ENCODE measurements at regions not wholly inside any gene's neighbourhood (a gene's known extent, or its start where the extent isn't known, plus 50 kb on each side); places are given as distances from the start of the nearest gene placed in this dataset.

DNA sequence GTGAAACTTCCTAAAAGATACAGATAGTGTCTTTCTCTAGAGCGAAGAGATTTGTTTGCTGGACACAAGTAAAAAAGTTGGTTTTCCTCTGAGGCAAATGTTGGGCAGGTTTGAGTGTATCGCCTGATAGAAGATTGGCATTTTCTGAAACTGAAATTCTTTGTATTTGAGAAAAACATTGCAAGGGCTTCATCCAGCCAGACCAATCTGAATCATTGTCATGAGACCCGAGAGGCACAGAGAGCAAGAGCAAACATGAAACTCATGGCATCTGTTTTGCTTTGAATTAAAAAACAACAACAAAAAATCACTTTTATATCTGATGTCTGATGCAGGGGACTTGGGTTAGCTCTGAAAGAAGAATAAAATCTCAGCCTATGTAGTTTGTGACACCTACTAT is 379.3 kb upstream of the NCAM2 start:
- H3K27ac Mint-ChIP-seq = no peak overlapping the region
- H3K4me3 Mint-ChIP-seq = no peak overlapping the region
- H3K36me3 Mint-ChIP-seq (ENCODE audit: low read depth) = no peaks in the 10 kb centered on the region
- ATAC-seq (no peak), DNase-seq (no peak)
- H3K27me3 Mint-ChIP-seq = no peaks in the 10 kb centered on the region
- no peaks in the 10 kb centered on the region for H3K4me1 Mint-ChIP-seq
- no peaks in the 10 kb centered on the region for H3K9me3 ChIP-seq (ENCODE audit: control insufficient read depth, low read length, poor library complexity, severe bottlenecking)

DNA sequence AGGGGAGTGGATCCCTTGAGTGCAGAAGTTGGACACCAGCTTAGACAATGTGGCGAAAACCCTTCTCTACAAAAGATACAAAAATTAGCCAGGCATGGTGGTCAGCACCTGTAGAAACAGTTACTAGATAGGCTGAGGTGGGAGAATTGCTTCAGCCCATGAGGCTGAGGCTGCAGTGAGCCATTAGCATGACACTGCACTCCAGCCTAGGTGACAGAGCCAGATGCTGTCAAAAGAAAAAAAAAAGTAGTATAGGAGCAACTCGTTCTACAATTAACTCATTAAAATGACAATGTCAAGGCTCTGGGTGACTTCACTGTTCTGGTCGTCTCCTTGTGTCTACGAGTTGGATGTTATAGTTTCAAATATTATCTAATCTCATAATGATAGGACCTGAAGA is 370.6 kb upstream of the NCAM2 start:
- no peak for DNase-seq
- H3K4me1 Mint-ChIP-seq = no peaks in the 10 kb centered on the region
- no peaks in the 10 kb centered on the region for H3K9me3 ChIP-seq (ENCODE audit: control insufficient read depth, low read length, poor library complexity, severe bottlenecking)
- ATAC-seq = no peak
- H3K27me3 Mint-ChIP-seq = no peaks in the 10 kb centered on the region
- no peak overlapping the region for H3K4me3 Mint-ChIP-seq
- no peaks in the 10 kb centered on the region for H3K36me3 Mint-ChIP-seq (ENCODE audit: low read depth)
- H3K27ac Mint-ChIP-seq = no peak overlapping the region

DNA sequence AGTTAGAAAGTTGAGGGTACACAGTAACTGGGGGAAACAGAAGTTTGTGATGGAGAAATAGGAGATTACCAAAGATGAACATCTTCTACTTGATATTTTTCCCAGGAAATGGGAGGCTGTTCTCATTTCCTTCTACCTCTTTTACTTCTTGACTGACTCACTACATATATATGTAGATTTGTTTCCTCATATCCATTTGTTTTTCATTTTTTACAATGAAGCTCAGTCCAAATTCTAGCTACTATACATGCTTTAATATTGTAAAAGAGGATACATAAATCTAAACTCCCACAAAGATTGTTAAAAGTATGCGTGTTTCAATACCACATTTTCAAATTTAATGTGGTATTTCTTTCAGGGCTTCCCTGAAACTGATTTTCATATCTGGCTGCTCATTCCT is 366.6 kb upstream of the NCAM2 start:
- no peaks in the 10 kb centered on the region for H3K9me3 ChIP-seq (ENCODE audit: control insufficient read depth, low read length, poor library complexity, severe bottlenecking)
- no peaks in the 10 kb centered on the region for H3K27me3 Mint-ChIP-seq
- H3K4me3 Mint-ChIP-seq = no peak overlapping the region
- no peaks in the 10 kb centered on the region for H3K4me1 Mint-ChIP-seq
- no peaks in the 10 kb centered on the region for H3K36me3 Mint-ChIP-seq (ENCODE audit: low read depth)
- ATAC-seq = no peak
- H3K27ac Mint-ChIP-seq = no peak overlapping the region
- no peak for DNase-seq

DNA sequence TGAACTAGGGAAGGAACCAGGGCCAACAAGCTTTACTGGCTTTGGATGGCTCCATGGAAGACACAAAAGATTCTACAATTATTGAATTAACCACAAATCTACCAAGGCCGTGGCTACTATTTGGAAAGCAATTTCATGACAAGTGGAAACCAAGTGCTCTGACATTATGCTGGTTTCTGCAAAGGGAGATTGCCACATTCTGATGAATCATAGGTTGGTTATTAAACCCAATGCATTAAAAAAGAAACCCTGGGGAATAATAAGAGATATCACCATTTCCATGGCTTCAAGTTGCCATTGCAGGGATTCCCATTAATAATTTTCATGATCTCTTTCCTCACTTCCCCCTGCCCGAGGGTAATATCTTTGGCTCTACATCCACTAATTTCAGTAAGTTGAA is 359.2 kb upstream of the NCAM2 start:
- Mint-ChIP-seq H3K36me3 (ENCODE audit: low read depth) (no peaks in the 10 kb centered on the region), H3K27ac (no peak overlapping the region), H3K27me3 (no peaks in the 10 kb centered on the region), H3K4me3 (no peak overlapping the region), H3K4me1 (no peaks in the 10 kb centered on the region)
- DNase-seq (no peak), ATAC-seq (no peak)
- H3K9me3 ChIP-seq (ENCODE audit: control insufficient read depth, low read length, poor library complexity, severe bottlenecking) = no peaks in the 10 kb centered on the region

DNA sequence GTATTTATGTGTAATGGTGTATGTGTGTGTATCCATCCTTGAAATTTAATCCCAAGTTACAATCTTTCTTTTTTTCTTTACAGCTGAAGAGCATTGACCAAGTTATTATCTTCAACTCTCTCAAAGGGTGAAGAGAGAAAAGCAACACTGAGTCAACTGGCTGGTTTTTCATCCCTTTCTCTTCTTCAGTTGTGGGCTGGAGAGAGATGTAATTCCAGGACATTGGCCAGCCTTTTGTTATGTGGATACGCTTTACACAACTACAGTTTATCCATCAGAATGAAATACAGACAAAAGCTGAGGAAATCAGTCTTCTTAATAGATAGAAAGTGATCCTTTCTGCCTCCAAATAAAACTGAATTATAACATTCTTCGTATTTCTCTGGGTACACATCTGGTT is 357.0 kb upstream of the NCAM2 start:
- H3K36me3 Mint-ChIP-seq (ENCODE audit: low read depth) = no peaks in the 10 kb centered on the region
- H3K9me3 ChIP-seq (ENCODE audit: control insufficient read depth, low read length, poor library complexity, severe bottlenecking) = no peaks in the 10 kb centered on the region
- H3K4me1 Mint-ChIP-seq = no peaks in the 10 kb centered on the region
- H3K27ac Mint-ChIP-seq = no peak overlapping the region
- H3K4me3 Mint-ChIP-seq = no peak overlapping the region
- DNase-seq = no peak
- no peak for ATAC-seq
- no peaks in the 10 kb centered on the region for H3K27me3 Mint-ChIP-seq

DNA sequence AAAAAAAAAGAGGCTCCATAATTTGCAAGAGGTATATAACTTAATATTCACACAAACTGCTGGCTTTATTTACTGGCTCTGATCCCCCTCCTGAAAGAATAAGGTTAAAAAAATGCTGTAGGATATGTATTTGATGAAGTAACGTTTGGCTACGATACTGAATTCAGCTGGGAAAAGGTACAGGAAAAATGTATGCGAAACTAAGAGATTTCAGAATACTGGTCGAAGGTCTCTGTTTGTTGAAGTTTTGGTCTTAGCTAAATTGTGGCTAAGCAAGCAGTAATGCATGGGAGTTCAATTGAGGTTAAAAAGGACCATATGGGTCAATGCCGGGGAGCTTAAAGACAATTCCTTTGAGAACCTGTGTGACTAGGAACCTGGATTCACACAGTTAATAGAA is 355.5 kb upstream of the NCAM2 start:
- Mint-ChIP-seq H3K4me1 (no peaks in the 10 kb centered on the region), H3K27ac (no peak overlapping the region), H3K27me3 (no peaks in the 10 kb centered on the region), H3K36me3 (ENCODE audit: low read depth) (no peaks in the 10 kb centered on the region), H3K4me3 (no peak overlapping the region)
- ATAC-seq (no peak), DNase-seq (no peak)
- no peaks in the 10 kb centered on the region for H3K9me3 ChIP-seq (ENCODE audit: control insufficient read depth, low read length, poor library complexity, severe bottlenecking)

DNA sequence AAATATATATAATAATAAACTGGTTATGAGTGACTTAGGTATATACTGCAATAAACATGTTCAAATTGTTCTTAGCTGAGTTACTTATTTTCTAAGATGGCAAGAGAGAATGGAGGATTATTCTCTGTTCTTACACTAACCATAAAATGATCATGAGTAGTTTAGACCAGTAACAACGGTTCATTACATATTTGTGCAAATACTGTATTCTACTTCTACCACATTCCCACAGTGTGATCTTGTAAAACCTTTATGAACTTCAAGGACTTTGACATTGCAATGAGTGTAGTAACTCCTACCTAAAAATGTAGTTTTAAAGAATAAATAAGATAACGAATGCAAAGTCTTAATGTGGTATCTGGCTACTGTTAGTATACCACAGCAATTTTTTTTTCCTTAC is 353.7 kb upstream of the NCAM2 start:
- no peak for ATAC-seq

DNA sequence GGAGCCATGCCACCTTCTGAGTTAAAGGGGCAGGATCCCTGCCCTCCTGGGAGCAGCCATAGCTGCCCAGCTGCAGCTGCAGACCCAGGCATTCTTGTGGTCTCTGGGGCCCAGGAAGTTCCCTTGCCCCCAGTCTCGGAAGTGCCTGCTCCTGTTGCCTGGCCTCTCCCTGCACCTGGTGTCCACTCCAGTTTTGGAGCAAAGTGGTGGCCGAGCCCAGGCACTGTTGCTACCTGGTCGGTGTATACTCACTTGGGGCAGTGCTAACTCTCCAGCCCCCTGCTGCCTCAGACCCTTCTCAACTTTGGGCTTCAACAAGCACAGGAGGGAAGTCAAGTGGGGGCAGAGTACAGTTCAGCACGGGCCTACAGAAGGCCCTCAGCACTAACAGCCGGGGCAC is 352.9 kb upstream of the NCAM2 start:
- H3K36me3 Mint-ChIP-seq (ENCODE audit: low read depth) = no peaks in the 10 kb centered on the region
- ATAC-seq (no peak), DNase-seq (no peak)
- no peaks in the 10 kb centered on the region for H3K4me1 Mint-ChIP-seq
- H3K27me3 Mint-ChIP-seq = no peaks in the 10 kb centered on the region
- H3K27ac Mint-ChIP-seq = no peak overlapping the region
- no peak overlapping the region for H3K4me3 Mint-ChIP-seq
- H3K9me3 ChIP-seq (ENCODE audit: control insufficient read depth, low read length, poor library complexity, severe bottlenecking) = peaks cover 3% of the 10 kb centered on the region

More for the DNA sequence above, 353.7 kb upstream of the NCAM2 start:
- no peaks in the 10 kb centered on the region for H3K27me3 Mint-ChIP-seq
- H3K4me1 Mint-ChIP-seq = no peaks in the 10 kb centered on the region
- no peak overlapping the region for H3K27ac Mint-ChIP-seq
- no peak overlapping the region for H3K4me3 Mint-ChIP-seq
- peaks cover 3% of the 10 kb centered on the region for H3K9me3 ChIP-seq (ENCODE audit: control insufficient read depth, low read length, poor library complexity, severe bottlenecking)
- H3K36me3 Mint-ChIP-seq (ENCODE audit: low read depth) = no peaks in the 10 kb centered on the region
- DNase-seq = no peak

DNA sequence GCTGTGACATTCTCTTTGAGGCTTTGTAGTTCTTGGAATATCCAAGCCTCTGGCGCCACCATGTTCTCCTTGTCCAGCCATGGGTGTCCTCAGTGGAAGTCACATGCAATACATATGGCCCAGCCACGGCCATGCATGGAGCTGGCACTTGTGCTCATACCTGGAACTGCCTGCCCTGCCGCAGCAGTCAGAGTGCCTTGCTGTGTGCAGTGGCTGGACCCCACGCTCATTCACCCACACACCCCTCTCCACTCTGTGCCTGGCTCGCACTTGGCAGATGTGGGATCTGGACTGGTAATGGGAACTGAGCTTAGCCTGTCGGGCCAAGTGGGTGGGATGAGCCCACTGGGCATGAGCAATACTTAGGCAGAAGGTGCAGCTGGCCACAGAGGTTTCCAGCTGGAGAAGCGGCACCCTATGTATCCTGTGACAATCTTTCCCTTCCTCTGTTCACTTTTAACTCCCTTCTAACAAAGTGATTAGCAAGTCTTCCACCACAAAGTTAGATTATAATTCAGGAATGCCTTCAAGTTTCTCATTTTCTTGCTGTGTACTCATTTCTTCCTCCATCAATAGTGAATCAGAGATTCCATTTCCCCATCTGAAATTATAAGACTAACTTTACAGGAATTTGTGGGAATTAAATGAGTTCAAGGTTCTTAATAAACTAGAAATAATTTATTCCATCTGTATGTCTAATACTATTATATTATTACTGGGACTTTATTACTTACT is 351.6 kb upstream of the NCAM2 start:
- no peaks in the 10 kb centered on the region for H3K36me3 Mint-ChIP-seq (ENCODE audit: low read depth)
- H3K9me3 ChIP-seq (ENCODE audit: control insufficient read depth, low read length, poor library complexity, severe bottlenecking) = peaks cover 3% of the 10 kb centered on the region
- H3K27ac Mint-ChIP-seq = no peak overlapping the region
- H3K4me1 Mint-ChIP-seq = no peaks in the 10 kb centered on the region
- ATAC-seq = no peak
- H3K27me3 Mint-ChIP-seq = no peaks in the 10 kb centered on the region
- no peak overlapping the region for H3K4me3 Mint-ChIP-seq
- DNase-seq = no peak

DNA sequence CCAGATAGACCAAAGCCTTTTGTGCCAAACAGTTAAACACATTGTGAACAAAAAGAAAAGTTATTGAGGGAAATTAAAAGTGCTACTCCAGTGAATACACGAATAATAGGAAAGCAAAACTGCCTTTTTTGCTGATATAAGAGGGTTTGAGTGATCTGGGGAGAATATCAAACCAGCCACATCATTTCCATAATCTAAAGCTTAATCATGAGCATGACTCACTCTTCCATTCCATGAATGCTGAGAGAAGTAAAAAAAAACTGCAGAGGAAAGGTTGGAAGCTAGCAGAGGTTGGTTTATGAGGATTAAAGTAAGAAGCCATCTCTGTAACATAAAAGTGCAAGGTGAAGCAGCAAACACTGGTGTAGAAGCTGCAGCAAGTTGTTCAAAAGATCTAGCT is 350.6 kb upstream of the NCAM2 start:
- H3K9me3 ChIP-seq (ENCODE audit: control insufficient read depth, low read length, poor library complexity, severe bottlenecking) = peaks cover 3% of the 10 kb centered on the region
- H3K4me1 Mint-ChIP-seq = no peaks in the 10 kb centered on the region
- H3K27ac Mint-ChIP-seq = no peak overlapping the region
- H3K36me3 Mint-ChIP-seq (ENCODE audit: low read depth) = no peaks in the 10 kb centered on the region
- no peak for ATAC-seq
- H3K4me3 Mint-ChIP-seq = no peak overlapping the region
- H3K27me3 Mint-ChIP-seq = no peaks in the 10 kb centered on the region
- DNase-seq = no peak

DNA sequence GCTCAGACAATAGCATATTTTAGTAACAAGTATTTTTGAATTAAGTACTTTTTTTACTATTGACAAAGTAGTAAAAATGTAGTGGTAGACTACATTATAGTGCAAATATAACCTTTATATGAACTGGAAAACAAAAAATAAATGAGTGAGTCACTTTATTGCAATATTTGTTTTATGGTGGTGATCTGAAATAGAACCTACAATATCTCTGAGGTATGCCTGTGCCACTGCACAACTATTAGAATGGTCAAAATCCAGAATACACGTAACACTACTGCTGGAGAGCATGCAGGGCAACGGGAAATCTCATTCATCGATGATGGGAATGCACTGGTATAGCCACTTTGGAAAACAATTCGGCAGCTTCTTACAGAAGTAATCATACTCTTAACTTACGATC is 349.0 kb upstream of the NCAM2 start:
- H3K27ac Mint-ChIP-seq = no peak overlapping the region
- no peak overlapping the region for H3K4me3 Mint-ChIP-seq
- H3K9me3 ChIP-seq (ENCODE audit: control insufficient read depth, low read length, poor library complexity, severe bottlenecking) = peaks cover 3% of the 10 kb centered on the region
- ATAC-seq = no peak
- H3K36me3 Mint-ChIP-seq (ENCODE audit: low read depth) = no peaks in the 10 kb centered on the region
- no peaks in the 10 kb centered on the region for H3K27me3 Mint-ChIP-seq
- DNase-seq = no peak
- no peaks in the 10 kb centered on the region for H3K4me1 Mint-ChIP-seq

DNA sequence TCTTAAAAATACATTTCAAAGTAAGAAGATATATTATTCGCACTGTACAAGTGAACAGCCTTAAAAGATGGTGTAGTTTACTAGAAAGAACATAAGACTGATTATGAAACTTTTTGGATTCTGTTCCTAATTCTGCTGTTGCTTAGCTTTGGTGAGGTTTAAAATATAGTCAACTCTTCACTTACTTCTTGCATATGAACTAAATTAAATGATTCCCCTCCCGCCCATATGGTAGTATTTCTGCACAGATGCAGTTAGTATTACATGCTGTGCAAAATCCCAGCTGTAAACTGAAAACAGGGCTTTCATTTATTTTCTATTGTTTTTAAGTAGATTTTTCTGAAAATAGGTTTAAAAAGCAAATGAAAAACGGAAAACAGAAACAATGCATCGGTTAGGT is 345.4 kb upstream of the NCAM2 start:
- ATAC-seq (no peak), DNase-seq (no peak)
- no peaks in the 10 kb centered on the region for H3K4me1 Mint-ChIP-seq
- H3K9me3 ChIP-seq (ENCODE audit: control insufficient read depth, low read length, poor library complexity, severe bottlenecking) = peaks cover 3% of the 10 kb centered on the region
- H3K4me3 Mint-ChIP-seq = no peak overlapping the region
- no peaks in the 10 kb centered on the region for H3K27me3 Mint-ChIP-seq
- H3K27ac Mint-ChIP-seq = no peak overlapping the region
- H3K36me3 Mint-ChIP-seq (ENCODE audit: low read depth) = no peaks in the 10 kb centered on the region

DNA sequence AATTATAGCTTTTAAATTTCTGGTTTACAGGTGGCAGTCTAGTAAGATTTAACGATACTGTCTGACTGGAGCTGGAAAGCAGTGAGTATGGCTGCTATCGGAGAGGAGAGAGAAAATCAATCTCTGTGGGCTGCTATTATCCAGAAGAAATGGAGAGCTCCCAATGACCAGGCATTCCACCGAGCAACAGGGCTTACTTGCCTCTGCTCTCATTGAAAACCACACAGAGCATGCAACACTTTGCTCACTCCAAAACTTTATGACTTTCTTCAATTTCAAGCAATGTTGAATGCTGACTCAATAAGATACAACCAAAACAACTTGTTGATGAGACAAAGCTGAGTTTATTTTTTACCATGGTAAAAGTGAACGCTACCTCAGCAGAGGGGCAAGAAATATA is 337.0 kb upstream of the NCAM2 start:
- Mint-ChIP-seq H3K27me3 (no peaks in the 10 kb centered on the region), H3K4me1 (no peaks in the 10 kb centered on the region), H3K4me3 (no peak overlapping the region), H3K27ac (no peak overlapping the region), H3K36me3 (ENCODE audit: low read depth) (no peaks in the 10 kb centered on the region)
- ATAC-seq (no peak), DNase-seq (no peak)
- no peaks in the 10 kb centered on the region for H3K9me3 ChIP-seq (ENCODE audit: control insufficient read depth, low read length, poor library complexity, severe bottlenecking)

DNA sequence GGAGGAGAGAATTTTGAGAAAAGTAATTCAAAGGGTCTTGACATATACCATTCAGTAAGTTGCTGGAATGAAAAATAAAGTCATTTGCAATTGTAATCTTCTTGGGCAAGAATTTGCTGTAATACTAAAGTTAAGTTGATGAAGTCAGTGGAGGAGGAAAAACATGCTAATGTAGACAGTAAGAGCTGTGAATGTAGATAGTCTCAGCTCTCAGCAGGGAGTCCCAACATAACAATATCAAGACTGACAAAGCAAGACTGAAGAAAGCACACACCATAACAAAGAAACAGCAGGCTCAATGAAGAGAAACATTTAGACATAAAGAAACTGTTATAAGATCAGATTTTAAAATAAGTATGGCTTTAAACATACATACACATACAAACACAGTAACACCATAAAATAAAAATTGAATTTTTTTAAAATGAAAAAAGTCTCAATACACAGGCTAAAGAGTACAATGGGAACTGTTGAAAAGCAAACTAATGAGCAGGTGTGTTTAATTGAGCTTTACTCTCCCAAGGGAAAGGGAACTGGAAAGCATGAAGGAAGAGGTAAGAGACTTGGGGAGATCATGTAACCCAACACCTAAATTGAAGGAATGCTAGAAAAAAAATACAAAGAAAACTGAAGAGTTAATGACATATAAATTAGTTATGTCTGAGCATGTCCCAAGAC is 336.3 kb upstream of the NCAM2 start:
- DNase-seq (no peak), ATAC-seq (no peak)
- no peak overlapping the region for H3K27ac Mint-ChIP-seq
- no peaks in the 10 kb centered on the region for H3K27me3 Mint-ChIP-seq
- H3K36me3 Mint-ChIP-seq (ENCODE audit: low read depth) = no peaks in the 10 kb centered on the region
- no peaks in the 10 kb centered on the region for H3K4me1 Mint-ChIP-seq
- no peak overlapping the region for H3K4me3 Mint-ChIP-seq
- H3K9me3 ChIP-seq (ENCODE audit: control insufficient read depth, low read length, poor library complexity, severe bottlenecking) = no peaks in the 10 kb centered on the region
